ENCODE measurements at regions not wholly inside any gene's neighbourhood (a gene's known extent, or its start where the extent isn't known, plus 50 kb on each side); places are given as distances from the start of the nearest gene placed in this dataset.

DNA sequence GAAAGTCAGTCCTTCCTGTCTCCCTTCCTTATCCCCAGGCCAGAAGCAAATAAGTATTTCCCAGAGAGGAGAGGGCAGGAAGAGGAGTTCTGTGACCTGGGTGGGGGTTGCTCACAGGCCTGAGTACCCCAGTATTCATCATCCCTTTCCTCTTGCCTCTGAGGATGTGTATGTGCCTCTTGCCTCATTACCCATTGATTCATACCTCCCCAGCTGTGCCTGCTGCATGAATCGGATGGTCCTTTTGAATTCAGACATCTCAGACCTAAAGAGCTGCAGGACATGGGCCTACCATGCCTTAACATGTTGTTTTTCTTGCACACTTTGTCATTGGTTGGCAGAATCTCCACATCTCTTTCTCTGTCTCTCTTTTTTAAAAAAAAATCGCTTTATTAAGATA, 112.8 kb upstream of the SHB start:
- no peak for DNase-seq
- H3K4me1 ChIP-seq: no peaks in the 10 kb centered on the region
- H3K9me3 ChIP-seq: no peaks in the 10 kb centered on the region
- no peaks in the 10 kb centered on the region for H3K27me3 ChIP-seq
- no peak overlapping the region for H3K27ac ChIP-seq
- H3K4me3 ChIP-seq: no peak overlapping the region
- TF ChIP-seq POLR2A (IDR thresholded peaks at IDR 0.05): no peak
- TF ChIP-seq, protein P1, sequence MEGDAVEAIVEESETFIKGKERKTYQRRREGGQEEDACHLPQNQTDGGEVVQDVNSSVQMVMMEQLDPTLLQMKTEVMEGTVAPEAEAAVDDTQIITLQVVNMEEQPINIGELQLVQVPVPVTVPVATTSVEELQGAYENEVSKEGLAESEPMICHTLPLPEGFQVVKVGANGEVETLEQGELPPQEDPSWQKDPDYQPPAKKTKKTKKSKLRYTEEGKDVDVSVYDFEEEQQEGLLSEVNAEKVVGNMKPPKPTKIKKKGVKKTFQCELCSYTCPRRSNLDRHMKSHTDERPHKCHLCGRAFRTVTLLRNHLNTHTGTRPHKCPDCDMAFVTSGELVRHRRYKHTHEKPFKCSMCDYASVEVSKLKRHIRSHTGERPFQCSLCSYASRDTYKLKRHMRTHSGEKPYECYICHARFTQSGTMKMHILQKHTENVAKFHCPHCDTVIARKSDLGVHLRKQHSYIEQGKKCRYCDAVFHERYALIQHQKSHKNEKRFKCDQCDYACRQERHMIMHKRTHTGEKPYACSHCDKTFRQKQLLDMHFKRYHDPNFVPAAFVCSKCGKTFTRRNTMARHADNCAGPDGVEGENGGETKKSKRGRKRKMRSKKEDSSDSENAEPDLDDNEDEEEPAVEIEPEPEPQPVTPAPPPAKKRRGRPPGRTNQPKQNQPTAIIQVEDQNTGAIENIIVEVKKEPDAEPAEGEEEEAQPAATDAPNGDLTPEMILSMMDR (IDR thresholded peaks at IDR 0.05): no peak
- no peaks in the 10 kb centered on the region for H3K36me3 ChIP-seq

DNA sequence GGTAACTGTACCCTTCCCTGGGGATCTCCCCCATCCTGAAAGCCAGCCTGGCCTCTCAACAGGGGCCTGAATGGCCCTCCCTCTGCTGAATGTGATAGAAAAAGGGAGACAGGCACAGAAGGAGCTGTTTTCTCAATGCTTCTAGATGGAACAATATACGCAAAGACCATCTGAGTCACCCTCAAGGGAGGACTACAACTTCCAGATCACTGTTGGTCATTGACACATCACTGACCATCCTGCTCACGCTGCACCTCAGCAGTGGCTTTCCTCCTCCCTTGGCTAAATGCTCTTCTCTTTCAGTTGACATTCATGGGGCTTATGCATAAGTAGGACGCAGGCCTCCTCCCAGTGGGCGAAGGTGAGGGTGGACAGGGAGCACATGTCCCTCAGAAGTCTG, 112.2 kb upstream of the SHB start:
- no peaks in the 10 kb centered on the region for H3K4me1 ChIP-seq
- H3K27me3 ChIP-seq: no peaks in the 10 kb centered on the region
- DNase-seq: no peak
- TF ChIP-seq, protein P1 (IDR thresholded peaks at IDR 0.05): no peak
- no peak for TF ChIP-seq POLR2A (IDR thresholded peaks at IDR 0.05)
- no peaks in the 10 kb centered on the region for H3K36me3 ChIP-seq
- H3K4me3 ChIP-seq: no peak overlapping the region
- H3K9me3 ChIP-seq: no peaks in the 10 kb centered on the region
- H3K27ac ChIP-seq: no peak overlapping the region

DNA sequence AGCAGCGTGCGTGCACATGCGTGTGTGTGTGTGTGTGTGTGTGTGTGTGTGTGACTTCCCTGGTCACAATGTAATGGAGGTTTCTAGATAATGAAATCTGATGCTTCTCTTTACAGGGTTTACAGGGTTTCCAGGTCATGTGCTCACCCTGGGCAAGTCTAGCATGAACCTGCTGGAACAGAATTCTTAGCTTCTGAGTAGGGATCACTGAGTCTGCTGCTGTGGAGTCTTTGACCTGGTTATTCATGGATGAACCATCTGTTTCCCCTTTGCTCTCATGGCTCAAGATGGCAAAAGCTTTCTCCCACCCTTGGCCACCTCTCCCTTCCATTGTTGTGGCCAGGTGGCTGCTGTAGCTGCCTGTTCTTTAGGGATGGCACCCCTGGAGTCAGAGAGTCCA, 111.6 kb upstream of the SHB start:
- Histone ChIP-seq H3K36me3 (no peaks in the 10 kb centered on the region), H3K4me3 (no peak overlapping the region), H3K9me3 (no peaks in the 10 kb centered on the region), H3K4me1 (no peaks in the 10 kb centered on the region), H3K27ac (no peak overlapping the region), H3K27me3 (no peaks in the 10 kb centered on the region)
- no peak for DNase-seq
- TF ChIP-seq, protein P1 (IDR thresholded peaks at IDR 0.05): no peak
- no peak for TF ChIP-seq POLR2A (IDR thresholded peaks at IDR 0.05)

DNA sequence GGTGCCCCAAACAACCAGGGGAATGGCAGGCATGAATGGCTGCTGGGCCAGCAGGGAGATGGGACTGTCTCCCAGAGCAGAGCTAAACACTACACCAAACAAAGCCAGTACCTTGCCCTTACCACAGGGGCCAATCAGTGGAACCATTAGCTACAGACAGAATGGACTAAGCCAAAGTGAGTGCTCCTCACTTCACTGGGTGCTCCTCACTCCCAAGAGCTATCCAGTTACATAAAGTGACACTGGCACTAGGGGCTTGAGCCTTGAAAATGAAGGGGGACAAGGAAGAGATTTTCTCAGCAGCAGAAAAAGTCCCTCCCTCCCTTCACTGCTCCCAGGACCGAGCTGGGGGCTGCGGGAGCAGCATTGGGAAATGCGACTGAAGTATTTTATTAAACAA, 110.9 kb upstream of the SHB start:
- no peaks in the 10 kb centered on the region for H3K9me3 ChIP-seq
- H3K4me1 ChIP-seq: no peaks in the 10 kb centered on the region
- H3K27me3 ChIP-seq: no peaks in the 10 kb centered on the region
- H3K36me3 ChIP-seq: no peaks in the 10 kb centered on the region
- H3K4me3 ChIP-seq: no peak overlapping the region
- TF ChIP-seq, protein P1 (IDR thresholded peaks at IDR 0.05): no peak
- no peak for TF ChIP-seq POLR2A (IDR thresholded peaks at IDR 0.05)
- no peak for DNase-seq
- H3K27ac ChIP-seq: no peak overlapping the region

DNA sequence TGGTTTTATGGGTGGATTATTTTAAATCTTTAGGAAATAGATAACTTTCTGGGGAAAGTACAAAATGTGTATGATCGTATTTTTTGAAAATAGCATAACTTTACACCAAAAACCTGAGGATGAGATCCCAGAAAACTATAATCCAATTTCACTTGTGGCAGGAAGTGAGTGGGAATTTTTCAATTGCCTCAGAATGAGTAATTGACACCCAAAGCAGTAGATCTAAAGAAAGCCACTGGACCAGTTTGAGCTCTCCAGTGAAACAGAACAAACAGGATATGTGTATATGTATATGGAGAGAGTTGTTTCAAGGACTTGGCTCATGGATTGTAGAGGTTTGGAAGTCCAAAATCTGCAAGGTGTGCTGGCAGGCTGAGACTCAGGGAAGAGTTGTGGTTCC, 109.2 kb upstream of the SHB start:
- no peak for DNase-seq
- Histone ChIP-seq H3K36me3 (no peaks in the 10 kb centered on the region), H3K27me3 (no peaks in the 10 kb centered on the region), H3K4me1 (no peaks in the 10 kb centered on the region), H3K27ac (no peak overlapping the region), H3K4me3 (no peak overlapping the region), H3K9me3 (no peaks in the 10 kb centered on the region)
- no peak for TF ChIP-seq POLR2A (IDR thresholded peaks at IDR 0.05)
- TF ChIP-seq, protein P1 (IDR thresholded peaks at IDR 0.05): no peak

DNA sequence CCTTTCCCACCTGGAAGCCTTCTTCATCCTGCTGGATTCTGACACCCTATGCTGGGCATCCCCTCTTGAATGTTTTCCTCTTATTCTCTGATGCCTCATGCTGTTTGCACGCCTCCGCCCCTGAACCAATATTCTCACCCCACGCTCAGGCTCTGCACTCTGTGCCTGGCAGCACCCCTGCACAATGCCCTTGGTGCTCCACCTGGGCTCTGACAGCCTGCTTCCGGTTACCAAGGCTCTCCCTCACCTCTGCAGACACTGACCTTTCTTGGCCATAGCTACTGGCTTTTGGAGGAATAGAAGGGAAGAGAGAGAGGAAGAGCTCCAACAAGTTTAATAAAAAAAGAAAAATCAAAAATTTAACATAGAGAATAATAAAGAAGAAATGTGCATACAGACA, 108.7 kb upstream of the SHB start:
- TF ChIP-seq, protein P1 (IDR thresholded peaks at IDR 0.05): no peak
- TF ChIP-seq POLR2A (IDR thresholded peaks at IDR 0.05): no peak
- H3K4me3 ChIP-seq: no peak overlapping the region
- no peak overlapping the region for H3K27ac ChIP-seq

More for the DNA sequence above, 108.7 kb upstream of the SHB start:
- H3K27me3 ChIP-seq: no peaks in the 10 kb centered on the region
- no peaks in the 10 kb centered on the region for H3K9me3 ChIP-seq
- H3K36me3 ChIP-seq: no peaks in the 10 kb centered on the region
- no peak for DNase-seq
- no peaks in the 10 kb centered on the region for H3K4me1 ChIP-seq
